Renal cortical epithelial cell (primary cell): ENCODE measurements at regions not wholly inside any gene's neighbourhood (a gene's known extent, or its start where the extent isn't known, plus 50 kb on each side); places are given as distances from the start of the nearest gene placed in this dataset.

Experiments used
- DNase-seq: peaks from one replicate; pipeline ENCODE4 v3.0.0-alpha.2; 2011; ENCODE audit warnings: low read depth

DNA sequence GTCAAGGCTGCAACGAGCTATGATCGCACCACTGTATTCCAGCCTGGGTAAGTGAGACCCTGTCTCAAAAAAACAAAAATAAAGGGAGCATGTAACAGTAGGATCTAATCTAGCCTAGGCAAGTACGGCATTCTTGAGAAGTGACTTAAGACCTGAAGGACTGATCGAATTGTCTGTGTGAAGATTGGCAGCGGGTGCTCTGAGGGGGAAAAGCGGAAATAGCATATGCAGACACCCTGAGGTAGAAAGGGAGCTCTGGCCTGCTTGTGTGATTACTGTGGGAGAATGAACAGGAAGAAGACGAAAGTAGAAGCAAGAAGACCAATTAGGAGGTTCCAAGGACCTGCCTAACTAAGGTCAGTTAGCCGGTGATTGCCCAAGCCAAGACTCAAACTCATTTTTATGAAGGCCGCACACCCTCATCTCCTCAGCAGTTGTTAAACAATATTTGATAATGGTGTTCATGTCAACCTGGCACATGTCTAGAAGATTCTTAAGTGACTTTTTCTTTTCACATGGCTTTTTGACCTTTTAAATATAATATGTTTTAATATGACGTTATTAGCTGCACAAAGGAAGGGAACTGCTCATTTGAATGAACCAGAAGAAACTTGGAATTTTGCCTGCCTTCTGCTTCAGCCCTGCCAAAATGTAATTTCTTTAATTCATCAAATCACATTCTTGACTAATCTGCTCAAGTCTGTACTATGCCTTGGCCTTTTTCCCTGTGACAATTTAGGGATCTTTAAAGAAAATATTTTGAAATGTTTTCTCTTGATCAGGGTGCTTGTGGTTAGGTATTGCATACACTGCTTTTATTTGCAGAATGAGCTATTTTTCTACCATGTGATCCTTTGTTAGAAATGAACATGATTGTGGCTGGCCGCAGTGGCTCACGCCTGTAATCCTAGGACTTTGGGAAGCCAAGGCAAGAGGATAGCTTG is 289.2 kb upstream of the DMRT1 start:
- DNase-seq = peak; percentile 31

DNA sequence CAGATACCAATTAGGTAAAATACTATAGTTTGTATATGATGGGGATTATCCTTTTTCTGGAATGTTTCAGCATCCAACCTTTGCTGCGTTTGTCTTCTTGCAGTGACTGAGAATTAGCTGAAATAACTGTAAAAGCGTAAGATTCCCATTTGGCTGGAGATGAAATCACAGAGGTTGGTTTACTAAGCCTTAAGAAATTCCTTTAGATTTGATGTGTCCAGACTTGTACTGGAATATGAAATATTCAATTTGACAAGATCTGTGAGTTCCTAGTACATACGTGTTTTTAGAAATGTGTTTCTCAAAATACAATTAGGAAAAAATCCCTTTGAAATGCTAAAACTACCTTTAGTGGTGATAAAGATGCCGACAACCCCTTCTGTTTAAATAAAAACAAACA is 286.0 kb upstream of the DMRT1 start:
- DNase-seq = no peak

- no peak for DNase-seq
Measured at GRCh38 chr9:556199-556598, 285.3 kb upstream of the DMRT1 start.

GRCh38 chr9:556675-557074 is 284.8 kb upstream of the DMRT1 start:
- DNase-seq = no peak

- DNase-seq = peak; percentile 79
Measured at GRCh38 chr9:557601-558201, 283.8 kb upstream of the DMRT1 start.

GRCh38 chr9:561427-561826 is 280.1 kb upstream of the DMRT1 start:
- peak; percentile 75 for DNase-seq

GRCh38 chr9:563200-563599 is 278.3 kb upstream of the DMRT1 start:
- DNase-seq = no peak

- DNase-seq = no peak
Measured at GRCh38 chr9:565528-565927, 276.0 kb upstream of the DMRT1 start.

- no peak for DNase-seq
Measured at GRCh38 chr9:567128-567746, 274.3 kb upstream of the DMRT1 start.

GRCh38 chr9:567747-568305 is 273.7 kb upstream of the DMRT1 start:
- no peak for DNase-seq

DNA sequence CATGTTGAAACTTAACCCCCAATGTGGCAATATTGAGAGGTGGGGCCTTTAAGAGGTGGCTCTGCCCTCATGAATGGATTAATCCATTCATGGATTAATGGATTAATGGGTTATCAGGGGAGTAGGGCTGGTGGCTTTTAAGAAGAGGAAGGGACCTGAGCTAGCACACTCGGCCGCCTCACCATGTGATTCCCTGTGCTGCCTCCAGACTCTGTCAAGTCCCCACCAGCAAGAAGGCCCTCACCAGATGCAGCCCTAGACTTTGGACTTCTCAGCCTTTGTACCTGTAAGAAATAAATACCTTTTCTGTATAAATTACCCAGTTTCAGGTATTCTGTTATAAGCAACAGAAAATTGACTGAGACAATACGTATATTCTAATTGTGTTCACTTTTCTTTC is 272.2 kb upstream of the DMRT1 start:
- DNase-seq = no peak

- DNase-seq = no peak
Measured at GRCh38 chr9:570187-570586, 271.3 kb upstream of the DMRT1 start.

DNA sequence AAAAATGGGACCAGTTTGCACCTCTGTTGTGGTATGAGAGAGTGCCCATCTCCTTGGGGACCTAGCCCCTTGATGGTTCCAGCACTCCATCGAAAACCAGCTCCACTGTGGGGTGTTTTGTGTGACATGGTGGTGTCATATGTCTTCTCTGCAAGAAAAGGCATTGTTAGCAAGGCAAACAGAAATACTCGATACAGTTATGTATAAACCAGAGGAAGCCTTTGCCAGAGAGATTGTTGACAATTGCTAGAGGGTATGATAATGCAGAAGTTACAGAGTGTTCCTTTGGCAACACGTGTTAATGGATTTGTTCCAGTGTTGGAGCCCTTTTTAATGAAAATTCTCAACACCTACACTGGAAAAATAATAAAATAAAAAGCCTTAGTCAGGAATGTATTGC is 270.4 kb upstream of the DMRT1 start:
- peak; percentile 92 for DNase-seq

DNA sequence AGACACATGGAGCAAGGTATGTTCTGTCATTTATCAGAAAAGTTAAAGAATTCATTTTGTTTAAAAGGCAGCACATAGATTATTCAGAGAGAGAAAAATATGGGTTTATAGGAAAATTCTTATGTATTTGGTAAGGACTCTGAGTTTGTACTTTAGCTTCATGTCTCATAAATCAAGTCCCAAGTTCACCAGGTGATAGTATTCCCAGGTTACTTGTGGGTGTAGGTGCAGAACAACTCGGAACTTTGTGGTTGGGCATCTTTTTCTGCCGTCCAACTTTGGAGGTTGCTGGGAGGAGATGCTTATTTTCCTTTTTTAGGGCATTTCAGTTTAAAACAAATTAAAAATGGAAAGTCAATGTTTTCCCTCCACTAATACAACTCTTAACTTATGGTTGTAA is 269.8 kb upstream of the DMRT1 start:
- DNase-seq = no peak

GRCh38 chr9:573691-574410 is 267.6 kb upstream of the DMRT1 start:
- peak; percentile 89 for DNase-seq

DNA sequence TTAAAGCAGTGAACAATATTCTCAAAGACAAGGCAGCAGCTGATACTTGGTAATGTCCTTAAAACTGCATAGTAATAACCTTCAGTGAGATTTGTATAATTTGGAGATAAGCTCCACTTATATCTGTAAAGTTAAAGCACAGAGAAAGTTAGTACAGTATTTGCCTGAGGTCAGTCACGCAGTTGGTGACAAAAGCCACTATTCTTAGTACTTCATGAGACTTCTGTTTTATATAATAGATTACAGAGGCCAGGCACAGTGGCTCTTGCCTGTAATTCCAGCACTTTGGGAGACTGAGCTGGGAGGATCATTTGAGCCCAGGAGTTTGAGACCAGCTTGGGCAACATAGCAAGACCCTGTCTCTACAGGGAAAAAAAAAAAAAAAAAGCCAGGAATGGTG is 266.4 kb upstream of the DMRT1 start:
- DNase-seq = no peak

GRCh38 chr9:580652-581342 is 260.7 kb upstream of the DMRT1 start:
- no peak for DNase-seq

DNA sequence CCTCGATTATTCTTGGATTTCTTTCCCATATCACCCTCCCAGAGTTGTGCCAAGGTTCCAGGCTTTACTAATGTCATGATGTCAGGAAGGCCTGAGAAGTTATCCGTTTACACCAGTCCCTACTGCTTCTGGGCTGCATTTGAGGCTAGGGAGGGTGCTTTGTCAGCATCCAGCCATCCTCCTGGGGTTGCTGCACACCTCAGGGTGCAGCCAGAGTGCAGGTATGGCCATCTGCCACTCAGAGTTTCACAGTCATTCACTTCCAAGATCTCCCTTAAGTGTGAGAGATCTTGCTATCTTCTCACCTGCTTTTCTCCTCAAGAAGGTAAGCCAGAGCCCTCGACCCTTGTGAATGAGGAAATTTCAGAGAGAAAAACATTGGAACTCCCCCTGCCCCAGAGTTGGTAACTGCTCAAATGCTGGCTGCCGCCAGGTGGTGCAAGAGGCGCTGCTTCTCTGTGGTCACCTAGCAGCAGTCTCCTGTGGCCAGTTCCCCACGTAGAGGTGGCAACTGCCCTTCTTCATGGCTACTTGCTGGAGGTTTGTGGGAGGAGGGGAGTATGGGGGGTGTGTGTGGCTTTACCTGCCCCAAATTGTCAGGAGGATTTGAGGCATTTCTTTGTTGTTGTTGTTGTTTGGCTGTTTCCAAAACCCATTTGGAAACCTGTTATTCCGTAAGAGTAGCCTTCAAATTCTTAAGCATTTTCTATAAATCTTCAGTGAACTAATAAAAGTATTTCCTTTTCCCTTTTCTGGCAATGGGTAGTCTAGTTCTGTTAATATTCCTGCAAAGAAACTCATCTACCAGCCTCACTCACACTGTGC is 259.6 kb upstream of the DMRT1 start:
- DNase-seq = peak; percentile 28

- DNase-seq = no peak
Measured at GRCh38 chr9:582775-583174, 258.7 kb upstream of the DMRT1 start.

GRCh38 chr9:587527-587926 is 254.0 kb upstream of the DMRT1 start:
- DNase-seq = no peak
